H1 (cell line): ENCODE measurements at regions not wholly inside any gene's neighbourhood (a gene's known extent, or its start where the extent isn't known, plus 50 kb on each side); places are given as distances from the start of the nearest gene placed in this dataset.

ENCODE experiments used
- CTCF ChIA-PET: fragments of 300-600 bp; sonication (Branson Sonifier 250); formaldehyde crosslinking; loops from one replicate; lab custom pipeline; 2021; ENCODE audit not compliant: partially characterized antibody; lab: Charles Lee
- POLR2A ChIA-PET: fragments of 300-600 bp; sonication (Branson Sonifier 250); formaldehyde crosslinking; loops from one replicate; lab custom pipeline; 2021; ENCODE audit warnings: inconsistent platforms; ENCODE audit not compliant: partially characterized antibody; lab: Charles Lee
- DNase-seq, 2 experiments: peaks; one replicate each; pipeline versions ENCODE4 v3.0.0 to v3.0.0-alpha.2; 2010 to 2022; ENCODE audit warnings: low spot score in 2 of 2, low read depth in 1 of 2, mixed read lengths in 1 of 2
- FAIRE-seq: peaks from 2 replicates; lab custom pipeline; 2011; peaks lifted over from hg19 to GRCh38; lab: Jason Lieb, UNC
- H2AFZ ChIP-seq: 2 replicates; pipeline ENCODE4 v1.8.1; 2012; ENCODE audit warnings: low read length, inconsistent platforms
- H2AK5ac ChIP-seq: 2 replicates; pipeline ENCODE4 v1.6.1; 2013; ENCODE audit warnings: low read depth, low read length
- H2BK120ac ChIP-seq: replicated peaks from 2 replicates; pipeline ENCODE3; 2013; ENCODE audit warnings: low read depth, low read length, inconsistent platforms
- H2BK12ac ChIP-seq: 2 replicates; pipeline ENCODE4 v1.6.1; 2013; ENCODE audit warnings: low read depth, low read length
- H2BK15ac ChIP-seq: 2 replicates; pipeline ENCODE4 v1.6.1; 2013; ENCODE audit warnings: low read length
- H2BK20ac ChIP-seq: 2 replicates; pipeline ENCODE4 v1.6.1; 2013; ENCODE audit warnings: low read length
- H2BK5ac ChIP-seq: 2 replicates; pipeline ENCODE4 v1.6.1; 2013; ENCODE audit warnings: low read depth, low read length
- H3K14ac ChIP-seq: 2 replicates; pipeline ENCODE4 v1.6.1; 2013; ENCODE audit warnings: inconsistent platforms; ENCODE audit not compliant: insufficient read length
- H3K18ac ChIP-seq: 2 replicates; pipeline ENCODE4 v1.6.1; 2013; ENCODE audit warnings: low read length; ENCODE audit errors: extremely low read depth
- H3K23ac ChIP-seq: 2 replicates; pipeline ENCODE4 v1.6.1; 2013; ENCODE audit warnings: inconsistent platforms; ENCODE audit not compliant: insufficient read length
- H3K23me2 ChIP-seq: 2 replicates; pipeline ENCODE4 v1.6.1; 2013; ENCODE audit warnings: low read depth, low read length
- H3K27ac ChIP-seq: 2 replicates; pipeline ENCODE4 v1.6.1; 2011; ENCODE audit warnings: low read depth, low read length, inconsistent platforms
- H3K27me3 ChIP-seq, 4 experiments: replicated peaks in 1 of 4; 1 replicate in 1 of 4; 2 replicates in 3 of 4; pipeline versions ENCODE4 v1.6.1 to v1.8.1; 2011 to 2013; ENCODE audit warnings: low read length in 3 of 4, mild to moderate bottlenecking in 3 of 4, inconsistent platforms in 2 of 4, mixed read lengths in 2 of 4, moderate library complexity in 1 of 4; ENCODE audit not compliant: control insufficient read depth in 3 of 4, insufficient read depth in 3 of 4; ENCODE audit errors: extremely low read depth in 1 of 4
- H3K36me3 ChIP-seq, 4 experiments: 2 replicates each; pipeline versions ENCODE4 v1.6.1 to v1.8.1; 2011 to 2013; ENCODE audit warnings: mild to moderate bottlenecking in 4 of 4, low read length in 3 of 4, moderate library complexity in 2 of 4, control low read depth in 1 of 4, inconsistent platforms in 1 of 4; ENCODE audit not compliant: insufficient read depth in 4 of 4, control insufficient read depth in 2 of 4
- H3K4ac ChIP-seq: replicated peaks from 2 replicates; pipeline ENCODE3; 2013; ENCODE audit warnings: low read length, low read depth, mixed read lengths, inconsistent platforms; ENCODE audit not compliant: insufficient read length
- H3K4me1 ChIP-seq, 4 experiments: replicated peaks in 1 of 4; 1 replicate in 1 of 4; 2 replicates in 3 of 4; pipeline versions ENCODE4 v1.6.1 to v1.8.1; 2011 to 2013; ENCODE audit warnings: low read length in 3 of 4, inconsistent platforms in 2 of 4, mixed read lengths in 1 of 4; ENCODE audit not compliant: insufficient read depth in 4 of 4, control insufficient read depth in 3 of 4
- H3K4me2 ChIP-seq, 2 experiments: 2 replicates each; pipeline versions ENCODE4 v1.6.1 to v1.8.1; 2011 to 2013; ENCODE audit warnings: low read depth in 2 of 2, low read length in 2 of 2, control low read depth in 1 of 2, inconsistent platforms in 1 of 2, mild to moderate bottlenecking in 1 of 2; ENCODE audit not compliant: insufficient read depth in 1 of 2
- H3K4me3 ChIP-seq, 4 experiments: fragments of 200-600, 300-600 bp in 1 of 4; sonication (generic), shearing (Covaris generic), sonication (Bioruptor Twin) in 1 of 4; 2 replicates each; pipeline versions ENCODE4 v1.5.1 to v1.8.1; 2011 to 2016; ENCODE audit warnings: low read length in 4 of 4, low read depth in 3 of 4, control low read depth in 2 of 4, inconsistent platforms in 2 of 4, mild to moderate bottlenecking in 2 of 4, mixed read lengths in 1 of 4, moderate library complexity in 1 of 4; ENCODE audit not compliant: insufficient read depth in 2 of 4; ENCODE audit errors: extremely low read depth in 1 of 4
- H3K56ac ChIP-seq: replicated peaks from 2 replicates; pipeline ENCODE3; 2013; ENCODE audit warnings: low read depth, mild to moderate bottlenecking, mixed read lengths, low read length, inconsistent platforms; ENCODE audit not compliant: insufficient read length
- H3K79me1 ChIP-seq: 2 replicates; pipeline ENCODE4 v1.6.1; 2013; ENCODE audit warnings: low read depth, low read length, control low read depth
- H3K79me2 ChIP-seq, 2 experiments: 2 replicates each; pipeline versions ENCODE4 v1.6.1 to v1.8.1; 2012 to 2013; ENCODE audit warnings: low read length in 2 of 2, mild to moderate bottlenecking in 2 of 2, inconsistent platforms in 1 of 2; ENCODE audit not compliant: insufficient read depth in 2 of 2, control insufficient read depth in 1 of 2
- H3K9ac ChIP-seq, 4 experiments: replicated peaks in 1 of 4; 1 replicate in 1 of 4; 2 replicates in 3 of 4; pipeline versions ENCODE4 v1.6.1 to v1.8.1; 2011 to 2013; ENCODE audit warnings: low read depth in 3 of 4, low read length in 3 of 4, control low read depth in 2 of 4, mild to moderate bottlenecking in 2 of 4, moderate library complexity in 2 of 4, inconsistent platforms in 1 of 4; ENCODE audit errors: extremely low read depth in 1 of 4
- H3K9me3 ChIP-seq, 2 experiments: 2 replicates each; pipeline versions ENCODE4 v1.6.1 to v1.8.1; 2012 to 2013; ENCODE audit warnings: mild to moderate bottlenecking in 2 of 2, moderate library complexity in 2 of 2, control low read depth in 1 of 2, inconsistent platforms in 1 of 2, low read depth in 1 of 2, low read length in 1 of 2, mixed read lengths in 1 of 2; ENCODE audit not compliant: insufficient read depth in 2 of 2
- H4K20me1 ChIP-seq, 2 experiments: replicated peaks in 1 of 2; 2 replicates each; pipeline versions ENCODE3 to v1.8.1; 2011 to 2013; ENCODE audit warnings: inconsistent platforms in 2 of 2, low read length in 2 of 2, mild to moderate bottlenecking in 1 of 2; ENCODE audit not compliant: insufficient read depth in 2 of 2, control insufficient read depth in 1 of 2
- H4K5ac ChIP-seq: 2 replicates; pipeline ENCODE4 v1.6.1; 2013; ENCODE audit warnings: low read length, low read depth, mixed read lengths, inconsistent platforms; ENCODE audit not compliant: insufficient read length
- H4K8ac ChIP-seq: 2 replicates; pipeline ENCODE4 v1.8.0; 2013; ENCODE audit warnings: mild to moderate bottlenecking, moderate library complexity, low read length, inconsistent platforms; ENCODE audit not compliant: insufficient read depth; ENCODE audit errors: extremely low read depth
- H4K91ac ChIP-seq: replicated peaks from 2 replicates; pipeline ENCODE3; 2013; ENCODE audit warnings: low read length, mixed read lengths, inconsistent platforms; ENCODE audit not compliant: insufficient read length
- BCL11A ChIP-seq, 2 experiments: IDR thresholded peaks; one replicate each; pipeline ENCODE4 v1.6.1; 2011; ENCODE audit warnings: low read depth in 2 of 2, low read length in 2 of 2, mild to moderate bottlenecking in 2 of 2
- CBX8 ChIP-seq: fragments of 300-800, 300-1000 bp; sonication (generic); IDR thresholded peaks from 2 replicates; pipeline ENCODE4 v1.7.1; 2016; ENCODE audit warnings: low read depth, low read length, borderline replicate concordance
- E2F6 ChIP-seq: IDR thresholded peaks from 2 replicates; pipeline ENCODE4 v1.6.1; 2012; ENCODE audit warnings: inconsistent platforms
- EP300 ChIP-seq, 2 experiments: IDR thresholded peaks; 1 replicate in 1 of 2; 2 replicates in 1 of 2; pipeline ENCODE4 v1.6.1; 2011 to 2012; ENCODE audit warnings: low read depth in 2 of 2, low read length in 2 of 2, mild to moderate bottlenecking in 2 of 2, borderline replicate concordance in 1 of 2, inconsistent platforms in 1 of 2, moderate library complexity in 1 of 2
- FOSL1 ChIP-seq: IDR thresholded peaks from 2 replicates; pipeline ENCODE4 v1.6.1; 2011; ENCODE audit warnings: mild to moderate bottlenecking, low read depth, low read length, moderate library complexity; ENCODE audit not compliant: insufficient read depth
- JUN ChIP-seq: IDR thresholded peaks from 2 replicates; pipeline ENCODE4 v1.6.1; 2011; ENCODE audit warnings: low read depth, mild to moderate bottlenecking, improper control_type of control experiment, low read length
- KDM4A ChIP-seq: IDR thresholded peaks from one replicate; pipeline ENCODE4 v1.7.1; 2012; ENCODE audit warnings: low read depth, mild to moderate bottlenecking, moderate library complexity, low read length, inconsistent platforms; ENCODE audit not compliant: severe bottlenecking
- POU5F1 ChIP-seq: IDR thresholded peaks from 2 replicates; pipeline ENCODE4 v1.6.1; 2011; ENCODE audit warnings: low read depth, mild to moderate bottlenecking, low read length, moderate library complexity
- SAP30 ChIP-seq: fragments of 300-600 bp; sonication (generic); IDR thresholded peaks from 2 replicates; pipeline ENCODE4 v1.7.1; 2012; ENCODE audit warnings: low read length, moderate library complexity, mild to moderate bottlenecking, inconsistent platforms; ENCODE audit not compliant: insufficient read depth, insufficient replicate concordance
- SP1 ChIP-seq: IDR thresholded peaks from 2 replicates; pipeline ENCODE4 v1.6.1; 2011; ENCODE audit warnings: low read depth, low read length
- SP2 ChIP-seq: IDR thresholded peaks from 2 replicates; pipeline ENCODE4 v1.6.1; 2012; ENCODE audit warnings: mild to moderate bottlenecking, low read length, inconsistent platforms
- TCF12 ChIP-seq: IDR thresholded peaks from 2 replicates; pipeline ENCODE4 v1.6.1; 2011; ENCODE audit warnings: low read depth, mild to moderate bottlenecking, low read length
- whole genome bisulfite sequencing, 2 experiments: shearing (Covaris generic) in 1 of 2; methylation state at CpG; one replicate each; pipeline versions ENCODE4 v1.1.6 to v1.1.7; 2013 to 2015; ENCODE audit warnings: low lambda C conversion rate in 2 of 2, mixed read lengths in 2 of 2, inconsistent platforms in 1 of 2, low coverage in 1 of 2, missing lambda C conversion rate in 1 of 2; ENCODE audit not compliant: insufficient replicate concordance in 2 of 2, insufficient coverage in 1 of 2, insufficient read length in 1 of 2; ENCODE audit errors: extremely low coverage in 1 of 2, missing lambda C conversion rate in 1 of 2; 5-methylcytosine and 5-hydroxymethylcytosine counted together

DNA sequence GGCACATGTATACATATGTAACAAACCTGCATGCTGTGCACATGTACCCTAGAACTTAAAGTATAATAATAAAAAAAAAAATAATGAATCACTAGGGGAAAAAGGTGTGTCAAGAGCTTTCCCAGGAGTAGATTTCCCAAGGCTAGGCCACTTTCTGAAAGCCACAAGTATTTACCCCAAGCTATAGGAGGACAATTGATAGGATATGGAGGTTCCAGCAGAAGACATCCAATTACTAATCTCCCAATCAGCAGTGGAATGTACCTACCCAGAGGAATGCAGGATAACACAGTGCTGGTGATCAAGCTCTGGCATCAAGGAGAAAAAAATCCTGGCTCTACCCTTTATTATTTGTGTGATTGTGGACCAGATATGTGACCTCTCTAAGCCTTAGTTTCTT lies 562.7 kb downstream of the RFPL4B start (continued):
- TF ChIP-seq SP2: no peak

DNA sequence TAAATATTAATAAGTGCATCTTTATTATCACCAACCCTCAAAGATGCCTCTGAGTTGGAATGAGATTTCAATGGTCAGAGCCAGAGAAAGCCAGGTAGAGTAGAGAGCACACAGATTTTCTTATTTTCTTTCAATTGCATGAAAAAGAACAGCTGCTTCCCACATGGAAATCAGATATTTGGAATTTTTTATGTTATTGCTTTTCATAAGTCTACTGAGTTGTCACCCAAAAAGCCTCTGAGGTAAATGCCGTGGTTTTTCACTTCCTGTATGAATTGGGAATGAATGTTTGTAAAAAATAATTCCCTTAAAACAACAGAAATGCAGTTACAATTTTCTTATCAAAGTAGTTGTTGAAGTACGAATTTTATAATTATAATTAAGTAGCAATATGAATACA lies 563.1 kb downstream of the RFPL4B start:
- no peak overlapping the region for H3K14ac ChIP-seq
- H2BK5ac ChIP-seq: no peak overlapping the region
- H3K27ac ChIP-seq: no peak overlapping the region
- no peaks in the 10 kb centered on the region for H3K23me2 ChIP-seq
- H3K79me1 ChIP-seq: no peaks in the 10 kb centered on the region
- no peak overlapping the region for H3K23ac ChIP-seq
- H3K27me3 ChIP-seq: no peaks in the 10 kb centered on the region
- H3K4me3 ChIP-seq: no peak overlapping the region
- H3K9me3 ChIP-seq: no peaks in the 10 kb centered on the region
- H3K56ac ChIP-seq: no peak overlapping the region
- H2BK12ac ChIP-seq: no peak overlapping the region; the same call in 1 of the 2 replicates
- no peak overlapping the region for H4K5ac ChIP-seq
- no peaks in the 10 kb centered on the region for H4K20me1 ChIP-seq
- no peaks in the 10 kb centered on the region for H3K79me2 ChIP-seq
- FAIRE-seq (no peak), DNase-seq (no peak)
- no peak overlapping the region for H2BK20ac ChIP-seq
- H3K4me2 ChIP-seq: no peak overlapping the region
- H2AFZ ChIP-seq: no peak overlapping the region
- peaks cover 0 to 7% (median 1%) of the 10 kb centered on the region in 4 experiments; a peak in 2 of 7 replicates for H3K4me1 ChIP-seq
- no peak overlapping the region for H4K91ac ChIP-seq
- no peak overlapping the region for H3K18ac ChIP-seq
- H2AK5ac ChIP-seq: no peak overlapping the region
- no peak overlapping the region for H3K4ac ChIP-seq
- WGBS, 2 experiments: 62% methylated on average over 2 of the region's 2 CpGs; no CpG with 5 or more reads in 1 of the 2 experiments
- CTCF ChIA-PET: no interaction called here
- no peak overlapping the region for H2BK15ac ChIP-seq
- H3K9ac ChIP-seq: no peak overlapping the region
- H2BK120ac ChIP-seq: no peak overlapping the region
- POLR2A ChIA-PET: no interaction called here
- no peak overlapping the region for H4K8ac ChIP-seq
- H3K36me3 ChIP-seq: no peaks in the 10 kb centered on the region
- TF ChIP-seq FOSL1: no peak
- TF ChIP-seq SP1: no peak
- TF ChIP-seq EP300 (IDR thresholded peaks at IDR 0.05; ENCODE audit: borderline replicate concordance in 1 of 2, low read depth in 2 of 2, low read length in 2 of 2): no peak
- no peak for TF ChIP-seq POU5F1
- TF ChIP-seq JUN: no peak
- no peak for TF ChIP-seq TCF12
- no peak for TF ChIP-seq E2F6
- no peak for TF ChIP-seq CBX8
- no peak for TF ChIP-seq SAP30
- no peak for TF ChIP-seq BCL11A (IDR thresholded peaks at IDR 0.05; ENCODE audit: low read depth in 2 of 2, low read length in 2 of 2)
- TF ChIP-seq KDM4A: no peak
